ENCODE measurements at regions not wholly inside any gene's neighbourhood (a gene's known extent, or its start where the extent isn't known, plus 50 kb on each side); places are given as distances from the start of the nearest gene placed in this dataset.
A peak's percentile ranks its signal among the peaks of the same experiment; 100 is the strongest.
"Not testable (repeated sequence)": the region's sequence is repeated elsewhere in the genome, so short reads cannot be mapped to it uniquely, and the experiment has no call there.

GRCh38 chr14:83290447-83290846, 1756.8 kb upstream of the SEL1L start:
- H3K9me3 ChIP-seq (replicated peaks), result no peaks in the 10 kb centered on the region
- no peaks in the 10 kb centered on the region for H3K27me3 ChIP-seq (replicated peaks)

DNA sequence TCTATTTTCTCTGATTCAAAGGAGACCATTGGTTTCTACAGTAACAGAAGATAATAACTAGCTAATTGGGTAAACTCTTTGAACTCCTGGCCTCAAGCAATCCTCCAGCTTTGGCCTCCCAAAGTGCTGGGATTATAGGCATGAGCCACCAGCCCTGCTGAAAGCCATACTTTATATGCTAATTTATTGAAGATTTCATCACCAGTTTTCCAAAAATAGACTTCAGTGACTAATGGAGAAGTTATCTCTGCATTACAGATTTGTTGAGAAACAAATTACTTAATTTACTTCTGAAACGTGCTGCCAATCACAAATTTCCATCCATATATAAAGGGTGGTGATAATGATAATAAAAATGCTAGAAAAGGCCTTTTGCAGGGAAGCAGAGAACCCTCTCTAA, 1758.1 kb upstream of the SEL1L start:
- no peaks in the 10 kb centered on the region for H3K9me3 ChIP-seq (replicated peaks)
- no peaks in the 10 kb centered on the region for H3K36me3 ChIP-seq
- no peaks in the 10 kb centered on the region for H3K4me1 ChIP-seq (replicated peaks)
- H3K27ac ChIP-seq, result no peak overlapping the region
- no peak overlapping the region for H3K4me3 ChIP-seq
- no peaks in the 10 kb centered on the region for H3K27me3 ChIP-seq (replicated peaks)
- DNase-seq (ENCODE audit: low read depth in 1 of 2, low spot score in 2 of 2), result no peak

More at GRCh38 chr14:83290447-83290846, 1756.8 kb upstream of the SEL1L start:
- no peaks in the 10 kb centered on the region for H3K36me3 ChIP-seq
- no peak overlapping the region for H3K4me3 ChIP-seq
- DNase-seq (ENCODE audit: low read depth in 1 of 2, low spot score in 2 of 2), result no peak
- H3K27ac ChIP-seq, result no peak overlapping the region
- H3K4me1 ChIP-seq (replicated peaks), result no peaks in the 10 kb centered on the region

- Histone ChIP-seq H3K4me1 (replicated peaks) (no peaks in the 10 kb centered on the region), H3K4me3 (no peak overlapping the region), H3K27ac (no peak overlapping the region), H3K36me3 (no peaks in the 10 kb centered on the region), H3K9me3 (replicated peaks) (no peaks in the 10 kb centered on the region), H3K27me3 (replicated peaks) (no peaks in the 10 kb centered on the region)
- no peak for DNase-seq (ENCODE audit: low read depth in 1 of 2, low spot score in 2 of 2)
Observed at GRCh38 chr14:83294941-83295340, 1761.3 kb upstream of the SEL1L start.

DNA sequence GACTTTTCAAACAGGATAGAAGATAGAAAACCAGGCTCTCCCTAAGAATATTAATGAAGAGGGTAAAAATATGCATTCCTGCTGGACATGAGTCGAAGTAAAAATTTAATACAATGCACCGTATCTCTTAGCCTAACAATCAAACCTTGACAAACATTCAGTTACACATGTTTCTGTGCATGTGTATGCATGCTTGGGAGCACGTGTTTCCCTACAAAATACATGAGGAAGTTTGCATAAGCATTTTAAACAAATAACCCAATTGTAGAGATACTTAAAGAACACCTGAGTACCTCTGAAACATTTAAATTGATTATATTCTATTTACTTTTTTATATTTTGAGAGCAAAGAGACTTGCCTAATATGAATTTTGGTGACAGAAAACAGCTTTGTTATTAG, 1763.7 kb upstream of the SEL1L start:
- no peak for DNase-seq (ENCODE audit: low read depth in 1 of 2, low spot score in 2 of 2)
- H3K27me3 ChIP-seq (replicated peaks), result no peaks in the 10 kb centered on the region
- H3K27ac ChIP-seq, result no peak overlapping the region
- no peaks in the 10 kb centered on the region for H3K36me3 ChIP-seq
- no peaks in the 10 kb centered on the region for H3K4me1 ChIP-seq (replicated peaks)
- no peak overlapping the region for H3K4me3 ChIP-seq
- no peaks in the 10 kb centered on the region for H3K9me3 ChIP-seq (replicated peaks)

GRCh38 chr14:83298016-83298415, 1764.4 kb upstream of the SEL1L start:
- not testable (repeated sequence) for H3K4me3 ChIP-seq; H3K9me3 ChIP-seq (replicated peaks); H3K4me1 ChIP-seq (replicated peaks); H3K27ac ChIP-seq; H3K27me3 ChIP-seq (replicated peaks); DNase-seq (ENCODE audit: low read depth in 1 of 2, low spot score in 2 of 2); H3K36me3 ChIP-seq

- DNase-seq (ENCODE audit: low read depth in 1 of 2, low spot score in 2 of 2), result peak in 1 of 2 experiments; percentile 4
- no peak overlapping the region for H3K27ac ChIP-seq
- no peaks in the 10 kb centered on the region for H3K9me3 ChIP-seq (replicated peaks)
- no peaks in the 10 kb centered on the region for H3K36me3 ChIP-seq
- no peak overlapping the region for H3K4me3 ChIP-seq
- H3K4me1 ChIP-seq (replicated peaks), result no peaks in the 10 kb centered on the region
- no peaks in the 10 kb centered on the region for H3K27me3 ChIP-seq (replicated peaks)
Observed at GRCh38 chr14:83300476-83301064, 1766.9 kb upstream of the SEL1L start.

DNA sequence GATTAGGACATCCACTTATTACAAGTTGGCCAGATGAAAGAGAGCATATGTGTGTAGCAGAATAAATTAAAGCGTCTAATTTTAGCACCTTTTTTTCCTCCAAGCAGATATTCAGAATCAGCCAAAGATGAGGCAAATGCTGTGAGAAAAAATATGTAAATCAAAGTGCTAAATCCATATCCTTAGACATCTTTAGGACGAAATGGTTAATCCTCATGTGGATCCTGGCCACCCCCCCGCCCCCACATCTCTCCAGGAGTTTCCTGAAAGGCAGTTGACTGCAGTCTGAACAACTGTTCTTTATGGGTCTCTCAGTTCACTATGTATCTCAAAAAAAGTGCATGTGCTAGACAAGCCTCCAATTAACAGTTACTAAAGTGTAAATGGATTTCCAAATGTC, 1768.1 kb upstream of the SEL1L start:
- Histone ChIP-seq H3K9me3 (replicated peaks) (no peaks in the 10 kb centered on the region), H3K36me3 (no peaks in the 10 kb centered on the region), H3K27ac (no peak overlapping the region), H3K4me3 (no peak overlapping the region), H3K27me3 (replicated peaks) (no peaks in the 10 kb centered on the region), H3K4me1 (replicated peaks) (no peaks in the 10 kb centered on the region)
- no peak for DNase-seq (ENCODE audit: low read depth in 1 of 2, low spot score in 2 of 2)

GRCh38 chr14:83309211-83309610, 1775.6 kb upstream of the SEL1L start:
- no peaks in the 10 kb centered on the region for H3K9me3 ChIP-seq (replicated peaks)
- H3K36me3 ChIP-seq, result no peaks in the 10 kb centered on the region
- H3K4me1 ChIP-seq (replicated peaks), result no peaks in the 10 kb centered on the region
- no peaks in the 10 kb centered on the region for H3K27me3 ChIP-seq (replicated peaks)
- H3K4me3 ChIP-seq, result no peak overlapping the region
- no peak overlapping the region for H3K27ac ChIP-seq
- no peak for DNase-seq (ENCODE audit: low read depth in 1 of 2, low spot score in 2 of 2)

- H3K9me3 ChIP-seq (replicated peaks), result no peaks in the 10 kb centered on the region
- DNase-seq (ENCODE audit: low read depth in 1 of 2, low spot score in 2 of 2), result no peak
Observed at GRCh38 chr14:83309833-83310232, 1776.2 kb upstream of the SEL1L start.

DNA sequence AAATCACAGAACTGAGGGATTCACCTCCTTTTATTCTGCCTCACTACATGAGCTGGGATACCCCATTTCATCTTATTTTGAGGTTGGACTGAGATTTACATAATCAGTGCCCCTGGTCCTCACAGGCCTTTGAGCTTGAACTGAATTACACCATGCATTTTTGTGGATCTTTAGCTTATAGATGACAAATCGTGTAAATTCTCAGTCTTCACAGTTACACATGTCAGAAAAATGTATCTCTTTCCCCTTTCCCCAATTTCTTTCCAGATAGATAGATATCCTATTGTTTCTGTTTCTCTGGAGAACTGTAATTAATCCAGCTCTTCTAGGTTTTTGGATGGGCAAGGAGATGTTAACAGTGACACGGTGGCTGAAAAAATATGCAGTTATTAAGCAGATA, 1778.9 kb upstream of the SEL1L start:
- DNase-seq (ENCODE audit: low read depth in 1 of 2, low spot score in 2 of 2), result no peak
- H3K36me3 ChIP-seq, result no peaks in the 10 kb centered on the region
- H3K4me3 ChIP-seq, result no peak overlapping the region
- no peaks in the 10 kb centered on the region for H3K9me3 ChIP-seq (replicated peaks)
- no peaks in the 10 kb centered on the region for H3K27me3 ChIP-seq (replicated peaks)
- H3K4me1 ChIP-seq (replicated peaks), result no peaks in the 10 kb centered on the region
- no peak overlapping the region for H3K27ac ChIP-seq

More at GRCh38 chr14:83309833-83310232, 1776.2 kb upstream of the SEL1L start:
- Histone ChIP-seq H3K36me3 (no peaks in the 10 kb centered on the region), H3K4me3 (no peak overlapping the region), H3K27ac (no peak overlapping the region), H3K27me3 (replicated peaks) (no peaks in the 10 kb centered on the region), H3K4me1 (replicated peaks) (no peaks in the 10 kb centered on the region)

DNA sequence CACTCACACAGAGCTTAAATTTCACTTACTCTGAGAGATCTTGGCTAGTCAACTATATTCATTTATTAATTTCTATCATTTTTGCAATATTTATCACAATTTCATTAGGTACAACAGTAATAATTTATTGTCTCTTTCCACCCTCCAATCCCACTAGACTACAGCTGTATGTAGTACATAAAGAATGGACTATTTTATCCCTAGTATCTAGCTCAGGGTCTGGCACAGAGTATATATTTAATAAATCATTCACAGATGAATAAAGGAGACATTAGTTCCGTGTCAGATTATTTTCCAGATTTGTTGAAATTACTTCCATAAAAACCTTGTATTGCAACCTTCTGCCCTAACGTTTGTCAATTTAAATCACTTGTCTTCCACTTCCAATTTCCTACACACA, 1781.1 kb upstream of the SEL1L start:
- Histone ChIP-seq H3K27me3 (replicated peaks) (no peaks in the 10 kb centered on the region), H3K4me3 (no peak overlapping the region), H3K4me1 (replicated peaks) (no peaks in the 10 kb centered on the region), H3K27ac (no peak overlapping the region), H3K9me3 (replicated peaks) (no peaks in the 10 kb centered on the region), H3K36me3 (no peaks in the 10 kb centered on the region)
- no peak for DNase-seq (ENCODE audit: low read depth in 1 of 2, low spot score in 2 of 2)

- Histone ChIP-seq H3K36me3 (no peaks in the 10 kb centered on the region), H3K27ac (no peak overlapping the region), H3K4me3 (no peak overlapping the region), H3K4me1 (replicated peaks) (no peaks in the 10 kb centered on the region), H3K27me3 (replicated peaks) (no peaks in the 10 kb centered on the region), H3K9me3 (replicated peaks) (no peaks in the 10 kb centered on the region)
- DNase-seq (ENCODE audit: low read depth in 1 of 2, low spot score in 2 of 2), result no peak
Observed at GRCh38 chr14:83316356-83316755, 1782.7 kb upstream of the SEL1L start.

DNA sequence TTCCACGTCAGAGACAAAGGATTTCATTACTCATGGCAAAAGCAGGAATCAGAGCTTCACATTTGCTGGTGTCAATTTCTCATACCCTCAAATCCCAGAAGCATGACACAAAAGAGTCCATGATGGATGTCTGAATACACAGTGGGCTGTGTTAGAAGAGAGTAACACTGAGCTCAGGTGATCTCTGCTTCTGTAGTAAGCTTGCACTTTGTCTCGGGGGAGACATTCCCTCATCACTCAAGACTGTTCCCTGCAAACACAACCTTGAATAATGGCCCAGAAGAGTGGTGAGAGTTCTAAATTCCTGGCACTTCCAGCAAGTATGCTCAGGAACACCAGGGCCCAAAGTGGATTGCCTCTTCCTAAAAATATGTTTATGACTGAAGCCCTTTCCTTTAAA, 1787.2 kb upstream of the SEL1L start:
- no peaks in the 10 kb centered on the region for H3K9me3 ChIP-seq (replicated peaks)
- no peaks in the 10 kb centered on the region for H3K27me3 ChIP-seq (replicated peaks)
- no peaks in the 10 kb centered on the region for H3K4me1 ChIP-seq (replicated peaks)
- no peak overlapping the region for H3K27ac ChIP-seq
- no peak overlapping the region for H3K4me3 ChIP-seq
- H3K36me3 ChIP-seq, result no peaks in the 10 kb centered on the region
- no peak for DNase-seq (ENCODE audit: low read depth in 1 of 2, low spot score in 2 of 2)

DNA sequence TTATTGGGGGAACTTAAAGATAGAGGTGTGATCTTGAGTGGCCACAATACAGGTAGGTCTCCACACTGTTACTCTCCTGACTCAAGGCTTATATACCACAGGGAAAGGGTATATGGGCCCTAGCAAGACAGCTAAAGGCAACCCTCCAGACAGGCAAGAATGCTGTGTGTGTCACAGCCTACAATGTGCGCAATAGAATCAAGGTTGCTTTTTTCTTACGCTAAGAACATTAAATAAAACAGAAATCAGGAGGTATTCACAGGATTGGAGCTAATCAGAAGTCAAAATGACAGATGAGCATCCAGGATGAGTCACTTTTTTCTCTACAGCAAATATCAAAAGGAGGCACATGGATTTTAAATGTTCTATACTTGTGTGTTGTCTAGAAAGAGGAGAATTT, 1797.9 kb upstream of the SEL1L start:
- H3K4me1 ChIP-seq (replicated peaks), result no peaks in the 10 kb centered on the region
- DNase-seq (ENCODE audit: low read depth in 1 of 2, low spot score in 2 of 2), result no peak

DNA sequence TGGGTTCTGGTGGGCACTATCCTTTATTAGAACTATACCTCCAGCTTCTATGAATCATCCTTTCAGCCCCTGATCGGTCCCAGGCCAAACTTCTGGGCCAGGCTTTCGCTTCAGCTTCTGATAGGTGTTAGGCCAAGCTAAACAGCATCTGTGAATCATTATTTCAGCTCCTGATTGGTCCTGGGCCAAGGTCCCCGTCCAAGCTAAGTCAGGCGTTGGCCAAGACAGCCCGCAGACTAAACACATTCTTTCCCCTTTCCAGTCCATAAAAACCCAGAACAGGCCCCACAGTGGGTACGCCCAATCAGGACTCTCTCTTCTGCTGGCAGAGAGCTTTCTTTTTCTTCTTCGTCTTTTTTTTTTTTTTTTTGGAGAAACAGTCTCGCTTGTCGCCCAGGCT, 1808.9 kb upstream of the SEL1L start:
- Histone ChIP-seq H3K36me3 (no peaks in the 10 kb centered on the region), H3K27ac (no peak overlapping the region), H3K9me3 (replicated peaks) (no peaks in the 10 kb centered on the region), H3K4me1 (replicated peaks) (no peaks in the 10 kb centered on the region), H3K4me3 (no peak overlapping the region), H3K27me3 (replicated peaks) (no peaks in the 10 kb centered on the region)
- DNase-seq (ENCODE audit: low read depth in 1 of 2, low spot score in 2 of 2), result no peak

More for the DNA sequence above, 1797.9 kb upstream of the SEL1L start:
- no peaks in the 10 kb centered on the region for H3K36me3 ChIP-seq
- no peaks in the 10 kb centered on the region for H3K9me3 ChIP-seq (replicated peaks)
- no peak overlapping the region for H3K4me3 ChIP-seq
- no peak overlapping the region for H3K27ac ChIP-seq
- H3K27me3 ChIP-seq (replicated peaks), result no peaks in the 10 kb centered on the region
